Mesenchymal stem cell (in vitro differentiated cells and primary cell): ENCODE measurements at regions not wholly inside any gene's neighbourhood (a gene's known extent, or its start where the extent isn't known, plus 50 kb on each side); places are given as distances from the start of the nearest gene placed in this dataset.

Experiments used
- DNase-seq: peaks from one replicate; pipeline ENCODE4 v3.0.0-alpha.2; 2013
- H2AFZ ChIP-seq: one replicate; pipeline ENCODE4 v1.6.1; 2013; ENCODE audit warnings: low read depth, mild to moderate bottlenecking, control low read depth, inconsistent platforms, low read length, moderate library complexity
- H2AK5ac ChIP-seq: 2 replicates; pipeline ENCODE4 v1.6.1; 2013; ENCODE audit warnings: low read length, moderate library complexity, mild to moderate bottlenecking, inconsistent platforms; ENCODE audit not compliant: severe bottlenecking
- H2BK120ac ChIP-seq: one replicate; pipeline ENCODE4 v1.6.1; 2013; ENCODE audit warnings: low read depth, mild to moderate bottlenecking, inconsistent platforms, low read length, moderate library complexity
- H2BK12ac ChIP-seq, 2 experiments: one replicate each; pipeline ENCODE4 v1.6.1; 2013; ENCODE audit warnings: inconsistent platforms in 2 of 2, low read length in 2 of 2, mild to moderate bottlenecking in 2 of 2, moderate library complexity in 2 of 2, control low read depth in 1 of 2
- H2BK15ac ChIP-seq: one replicate; pipeline ENCODE4 v1.6.1; 2013; ENCODE audit warnings: mild to moderate bottlenecking, low read depth, inconsistent platforms; ENCODE audit not compliant: poor library complexity, severe bottlenecking
- H2BK5ac ChIP-seq: 2 replicates; pipeline ENCODE4 v1.6.1; 2013; ENCODE audit warnings: low read depth, mild to moderate bottlenecking, low read length, control low read depth, inconsistent platforms; ENCODE audit not compliant: poor library complexity, severe bottlenecking
- H3K14ac ChIP-seq, 2 experiments: one replicate each; pipeline ENCODE4 v1.6.1; 2013; ENCODE audit warnings: inconsistent platforms in 2 of 2, low read length in 2 of 2, control low read depth in 1 of 2, mild to moderate bottlenecking in 1 of 2, moderate library complexity in 1 of 2
- H3K18ac ChIP-seq, 2 experiments: one replicate each; pipeline ENCODE4 v1.6.1; 2013; ENCODE audit warnings: inconsistent platforms in 2 of 2, low read length in 2 of 2, control low read depth in 1 of 2, low read depth in 1 of 2, mild to moderate bottlenecking in 1 of 2
- H3K23ac ChIP-seq, 2 experiments: one replicate each; pipeline ENCODE4 v1.6.1; 2013; ENCODE audit warnings: inconsistent platforms in 2 of 2, low read length in 2 of 2, mild to moderate bottlenecking in 2 of 2, moderate library complexity in 2 of 2, control low read depth in 1 of 2
- H3K27ac ChIP-seq: 2 replicates; pipeline ENCODE4 v1.5.1; 2013; ENCODE audit warnings: mild to moderate bottlenecking, moderate library complexity, low read length, control low read depth, inconsistent platforms; ENCODE audit not compliant: poor library complexity, severe bottlenecking
- H3K27me3 ChIP-seq, 2 experiments: 2 replicates each; pipeline versions ENCODE4 v1.6.1 to v1.7.0; 2013; ENCODE audit warnings: low read length in 2 of 2, mild to moderate bottlenecking in 2 of 2, moderate library complexity in 2 of 2, control low read depth in 1 of 2, inconsistent platforms in 1 of 2; ENCODE audit not compliant: control insufficient read depth in 1 of 2, insufficient read depth in 1 of 2
- H3K36me3 ChIP-seq, 2 experiments: 2 replicates each; pipeline versions ENCODE4 v1.6.1 to v1.7.0; 2013; ENCODE audit warnings: low read length in 2 of 2, control low read depth in 1 of 2, inconsistent platforms in 1 of 2, low read depth in 1 of 2, mild to moderate bottlenecking in 1 of 2; ENCODE audit not compliant: insufficient read depth in 2 of 2, control insufficient read depth in 1 of 2
- H3K4ac ChIP-seq, 2 experiments: one replicate each; pipeline ENCODE4 v1.6.1; 2013; ENCODE audit warnings: inconsistent platforms in 2 of 2, low read length in 2 of 2, mild to moderate bottlenecking in 2 of 2, moderate library complexity in 2 of 2, control low read depth in 1 of 2, low read depth in 1 of 2
- H3K4me1 ChIP-seq: 2 replicates; pipeline ENCODE4 v1.6.1; 2013; ENCODE audit warnings: low read depth, low read length, control low read depth; ENCODE audit not compliant: control insufficient read depth, insufficient read depth
- H3K4me2 ChIP-seq: 2 replicates; pipeline ENCODE4 v1.6.1; 2013; ENCODE audit warnings: low read length, mild to moderate bottlenecking, inconsistent platforms; ENCODE audit not compliant: poor library complexity, severe bottlenecking
- H3K4me3 ChIP-seq, 2 experiments: 2 replicates each; pipeline versions ENCODE4 v1.5.1 to v1.7.0; 2013; ENCODE audit warnings: low read length in 2 of 2, mild to moderate bottlenecking in 2 of 2, control low read depth in 1 of 2, low read depth in 1 of 2; ENCODE audit not compliant: insufficient read depth in 1 of 2
- H3K79me1 ChIP-seq: replicated peaks from 2 replicates; pipeline ENCODE4 v1.6.1; 2013; ENCODE audit warnings: mild to moderate bottlenecking, control low read depth, low read length, inconsistent platforms; ENCODE audit not compliant: poor library complexity, severe bottlenecking
- H3K9ac ChIP-seq: 2 replicates; pipeline ENCODE4 v1.7.0; 2013; ENCODE audit warnings: mild to moderate bottlenecking, low read length, moderate library complexity
- H3K9me3 ChIP-seq: 2 replicates; pipeline ENCODE4 v1.7.0; 2013; ENCODE audit warnings: mild to moderate bottlenecking, low read length; ENCODE audit not compliant: control insufficient read depth
- H4K8ac ChIP-seq: one replicate; pipeline ENCODE4 v1.6.1; 2013; ENCODE audit warnings: inconsistent platforms, mild to moderate bottlenecking, low read length, moderate library complexity
- H4K91ac ChIP-seq: one replicate; pipeline ENCODE4 v1.6.1; 2013; ENCODE audit warnings: mild to moderate bottlenecking, low read length, inconsistent platforms
- WGBS: methylation state at CpG from one replicate; pipeline ENCODE4 v1.1.7; 2013; ENCODE audit warnings: mixed read lengths; 5-methylcytosine and 5-hydroxymethylcytosine counted together

GRCh38 chr2:13492262-13492661 lies 775.5 kb downstream of the TRIB2 start:
- Histone ChIP-seq H2AK5ac (no peak overlapping the region), H3K18ac (no peak overlapping the region), H3K4me3 (no peak overlapping the region), H2BK120ac (no peak overlapping the region), H2BK15ac (no peak overlapping the region), H2AFZ (no peak overlapping the region), H3K23ac (no peak overlapping the region), H3K27me3 (no peaks in the 10 kb centered on the region), H4K8ac (no peak overlapping the region), H3K14ac (no peak overlapping the region), H3K27ac (no peak overlapping the region), H3K36me3 (no peaks in the 10 kb centered on the region), H3K4me2 (no peak overlapping the region), H4K91ac (no peak overlapping the region), H3K79me1 (no peaks in the 10 kb centered on the region), H3K9me3 (no peaks in the 10 kb centered on the region), H3K4me1 (no peaks in the 10 kb centered on the region), H3K9ac (no peak overlapping the region), H3K4ac (no peak overlapping the region), H2BK12ac (no peak overlapping the region), H2BK5ac (no peak overlapping the region)
- DNase-seq: no peak
- 92% methylated on average over 1 of the region's 1 CpG for WGBS

GRCh38 chr2:13495051-13495450 lies 778.3 kb downstream of the TRIB2 start:
- no peak overlapping the region for H3K4me3 ChIP-seq
- H3K36me3 ChIP-seq: no peaks in the 10 kb centered on the region
- H3K27ac ChIP-seq: no peak overlapping the region
- no peak overlapping the region for H4K91ac ChIP-seq
- no peak overlapping the region for H3K9ac ChIP-seq
- H3K18ac ChIP-seq: no peak overlapping the region
- no peak overlapping the region for H2AK5ac ChIP-seq
- H3K79me1 ChIP-seq: no peaks in the 10 kb centered on the region
- H2BK12ac ChIP-seq: no peak overlapping the region
- no peaks in the 10 kb centered on the region for H3K27me3 ChIP-seq
- WGBS: 64% methylated on average over 1 of the region's 2 CpGs
- no peak for DNase-seq
- peaks cover 2% of the 10 kb centered on the region for H3K9me3 ChIP-seq
- H2AFZ ChIP-seq: no peak overlapping the region
- no peak overlapping the region for H2BK5ac ChIP-seq
- H4K8ac ChIP-seq: no peak overlapping the region
- no peak overlapping the region for H3K4ac ChIP-seq
- no peak overlapping the region for H3K4me2 ChIP-seq
- H2BK15ac ChIP-seq: no peak overlapping the region
- no peaks in the 10 kb centered on the region for H3K4me1 ChIP-seq
- no peak overlapping the region for H2BK120ac ChIP-seq
- no peak overlapping the region for H3K23ac ChIP-seq
- H3K14ac ChIP-seq: no peak overlapping the region

GRCh38 chr2:13504808-13505207 lies 788.1 kb downstream of the TRIB2 start:
- no peak overlapping the region for H3K14ac ChIP-seq
- peaks cover 6% of the 10 kb centered on the region for H3K9me3 ChIP-seq

GRCh38 chr2:13508671-13509070 lies 791.9 kb downstream of the TRIB2 start:
- no peaks in the 10 kb centered on the region for H3K36me3 ChIP-seq
- no peak overlapping the region for H3K18ac ChIP-seq
- H3K27me3 ChIP-seq: no peaks in the 10 kb centered on the region
- H2BK5ac ChIP-seq: no peak overlapping the region
- no peak overlapping the region for H3K4me2 ChIP-seq
- no peak overlapping the region for H4K8ac ChIP-seq
- H4K91ac ChIP-seq: no peak overlapping the region
- H3K4me3 ChIP-seq: no peak overlapping the region
- no peak for DNase-seq
- no peak overlapping the region for H2AK5ac ChIP-seq
- H3K79me1 ChIP-seq: no peaks in the 10 kb centered on the region
- no peak overlapping the region for H3K27ac ChIP-seq
- H3K9me3 ChIP-seq: peaks cover 6% of the 10 kb centered on the region
- no peak overlapping the region for H2AFZ ChIP-seq
- H3K14ac ChIP-seq: no peak overlapping the region
- no CpG with 5 or more reads among the region's 1 CpG for WGBS
- H2BK120ac ChIP-seq: no peak overlapping the region
- no peak overlapping the region for H3K9ac ChIP-seq
- H2BK12ac ChIP-seq: no peak overlapping the region
- no peak overlapping the region for H3K23ac ChIP-seq
- H2BK15ac ChIP-seq: no peak overlapping the region
- no peak overlapping the region for H3K4ac ChIP-seq
- H3K4me1 ChIP-seq: no peaks in the 10 kb centered on the region

More at GRCh38 chr2:13504808-13505207, 788.1 kb downstream of the TRIB2 start:
- Histone ChIP-seq H3K18ac (no peak overlapping the region), H3K27me3 (no peaks in the 10 kb centered on the region), H3K23ac (no peak overlapping the region), H4K8ac (no peak overlapping the region), H3K79me1 (no peaks in the 10 kb centered on the region), H2BK12ac (no peak overlapping the region), H3K36me3 (no peaks in the 10 kb centered on the region), H3K4me1 (no peaks in the 10 kb centered on the region), H2AFZ (no peak overlapping the region), H4K91ac (no peak overlapping the region), H3K4me3 (no peak overlapping the region), H2BK5ac (no peak overlapping the region), H3K4me2 (no peak overlapping the region), H3K27ac (no peak overlapping the region), H3K9ac (no peak overlapping the region), H2BK15ac (no peak overlapping the region), H3K4ac (no peak overlapping the region), H2BK120ac (no peak overlapping the region), H2AK5ac (no peak overlapping the region)
- no peak for DNase-seq
- WGBS: 60% methylated on average over 1 of the region's 1 CpG
